HEK293 (cell line): ENCODE measurements at regions not wholly inside any gene's neighbourhood (a gene's known extent, or its start where the extent isn't known, plus 50 kb on each side); places are given as distances from the start of the nearest gene placed in this dataset.

Source experiments
- CTCF ChIA-PET: fragments of 350-600 bp; formaldehyde crosslinking; extraction: SDS; loops from one replicate; lab custom pipeline; 2021; ENCODE audit warnings: antibody characterized with exemption; lab: Yijun Ruan, JAX
- POLR2A ChIA-PET: fragments of 300-600 bp; formaldehyde crosslinking; extraction: SDS; loops from one replicate; lab custom pipeline; 2020; ENCODE audit warnings: antibody characterized with exemption, inconsistent platforms; lab: Yijun Ruan, JAX
- H3K27ac ChIP-seq: fragments of 200-500 bp; sonication (Bioruptor generic); 2 replicates; pipeline ENCODE4 v1.5.1; 2014; ENCODE audit warnings: low read depth, low read length, control low read depth, inconsistent platforms; ENCODE audit errors: extremely low read depth
- H3K36me3 ChIP-seq, 2 experiments: fragments of 200-500 bp in 1 of 2; sonication (Bioruptor generic) in 1 of 2; 1 replicate in 1 of 2; 2 replicates in 1 of 2; pipeline ENCODE4 v1.5.1; 2014 to 2017; ENCODE audit warnings: inconsistent platforms in 2 of 2, low read length in 2 of 2; ENCODE audit not compliant: control insufficient read depth in 2 of 2, insufficient read depth in 1 of 2
- H3K4me1 ChIP-seq: fragments of 200-500 bp; sonication (Bioruptor generic); 2 replicates; pipeline ENCODE4 v1.5.1; 2014; ENCODE audit warnings: mild to moderate bottlenecking, low read length, inconsistent platforms; ENCODE audit not compliant: control insufficient read depth, insufficient read depth
- H3K4me3 ChIP-seq: 2 replicates; pipeline ENCODE4 v1.5.1; 2011; ENCODE audit warnings: low read depth, mild to moderate bottlenecking, control low read depth, low read length, moderate library complexity
- H3K9me3 ChIP-seq: fragments of 200-500 bp; sonication (Bioruptor generic); 2 replicates; pipeline ENCODE4 v1.5.1; 2014; ENCODE audit warnings: low read depth, low read length, inconsistent platforms; ENCODE audit not compliant: control insufficient read depth, insufficient read depth
- KLF16 ChIP-seq: fragments of 450-650 bp; formaldehyde crosslinking; IDR thresholded peaks from 2 replicates; pipeline ENCODE4 v1.5.1; 2017; ENCODE audit warnings: missing biosample characterization, missing genetic modification characterization
- MEIS1 ChIP-seq: sonication (generic); formaldehyde crosslinking; IDR thresholded peaks from 2 replicates; pipeline ENCODE4 v1.8.1; 2022; ENCODE audit warnings: missing genetic modification reagents, mild to moderate bottlenecking, borderline replicate concordance
- SP2 ChIP-seq: fragments of 450-650 bp; formaldehyde crosslinking; IDR thresholded peaks from 2 replicates; pipeline ENCODE4 v1.5.1; 2016; ENCODE audit warnings: missing biosample characterization, missing genetic modification characterization
- SP7 ChIP-seq: fragments of 450-650 bp; formaldehyde crosslinking; IDR thresholded peaks from 2 replicates; pipeline ENCODE4 v1.5.1; 2016; ENCODE audit warnings: missing biosample characterization, missing genetic modification characterization
- ZBTB48 ChIP-seq: fragments of 450-650 bp; formaldehyde crosslinking; IDR thresholded peaks from 2 replicates; pipeline ENCODE4 v1.5.1; 2016; ENCODE audit warnings: missing biosample characterization, missing genetic modification characterization
- ZBTB7A ChIP-seq: fragments of 450-650 bp; formaldehyde crosslinking; IDR thresholded peaks from 2 replicates; pipeline ENCODE4 v1.5.1; 2016; ENCODE audit warnings: low read depth, missing biosample characterization, missing genetic modification characterization
- ZNF132 ChIP-seq: fragments of 450-650 bp; formaldehyde crosslinking; IDR thresholded peaks from 2 replicates; pipeline ENCODE4 v1.5.1; 2017; ENCODE audit warnings: missing biosample characterization, missing genetic modification characterization, borderline replicate concordance
- ZNF169 ChIP-seq: fragments of 450-650 bp; formaldehyde crosslinking; IDR thresholded peaks from 2 replicates; pipeline ENCODE4 v1.5.1; 2016; ENCODE audit warnings: missing biosample characterization, missing genetic modification characterization
- ZNF23 ChIP-seq: fragments of 450-650 bp; formaldehyde crosslinking; IDR thresholded peaks from 2 replicates; pipeline ENCODE4 v1.5.1; 2016; ENCODE audit warnings: missing biosample characterization, missing genetic modification characterization, borderline replicate concordance
- ZNF311 ChIP-seq: fragments of 450-650 bp; formaldehyde crosslinking; IDR thresholded peaks from 2 replicates; pipeline ENCODE4 v1.5.1; 2017; ENCODE audit warnings: missing biosample characterization, missing genetic modification characterization, borderline replicate concordance
- ZNF324 ChIP-seq: fragments of 450-650 bp; formaldehyde crosslinking; IDR thresholded peaks from 2 replicates; pipeline ENCODE4 v1.5.1; 2016; ENCODE audit warnings: missing biosample characterization, missing genetic modification characterization
- ZNF335 ChIP-seq: fragments of 450-650 bp; formaldehyde crosslinking; conservative IDR thresholded peaks from 2 replicates; pipeline ENCODE4 v1.5.1; 2016; ENCODE audit warnings: missing biosample characterization, missing genetic modification characterization
- ZNF529 ChIP-seq: fragments of 450-650 bp; formaldehyde crosslinking; IDR thresholded peaks from 2 replicates; pipeline ENCODE4 v1.5.1; 2017; ENCODE audit warnings: missing genetic modification characterization, missing biosample characterization; ENCODE audit not compliant: insufficient replicate concordance
- ZNF561 ChIP-seq: fragments of 450-650 bp; IDR thresholded peaks from 2 replicates; pipeline ENCODE4 v1.5.1; 2018; ENCODE audit warnings: missing biosample characterization, missing genetic modification characterization, borderline replicate concordance
- ZNF571 ChIP-seq: fragments of 450-650 bp; formaldehyde crosslinking; IDR thresholded peaks from 2 replicates; pipeline ENCODE4 v1.5.0; 2017; ENCODE audit warnings: missing biosample characterization, missing genetic modification characterization
- ZNF785 ChIP-seq: fragments of 450-650 bp; formaldehyde crosslinking; IDR thresholded peaks from 2 replicates; pipeline ENCODE4 v1.5.1; 2016; ENCODE audit warnings: missing biosample characterization, missing genetic modification characterization
- TF ChIP-seq, protein P1 (sequence below): fragments of 450-650 bp; formaldehyde crosslinking; conservative IDR thresholded peaks from 2 replicates; pipeline ENCODE4 v1.5.1; 2016; ENCODE audit warnings: low read depth, missing biosample characterization, missing genetic modification characterization
- TF ChIP-seq, protein P2 (sequence below): fragments of 450-650 bp; formaldehyde crosslinking; IDR thresholded peaks from 2 replicates; pipeline ENCODE4 v1.5.1; 2016; ENCODE audit warnings: missing biosample characterization, missing genetic modification characterization
- TF ChIP-seq, protein P3 (sequence below): fragments of 450-650 bp; formaldehyde crosslinking; IDR thresholded peaks from 2 replicates; pipeline ENCODE4 v1.5.1; 2017; ENCODE audit warnings: missing biosample characterization, missing genetic modification characterization
- TF ChIP-seq, protein P4 (sequence below): fragments of 450-650 bp; formaldehyde crosslinking; IDR thresholded peaks from 2 replicates; pipeline ENCODE4 v1.5.1; 2016; ENCODE audit warnings: missing biosample characterization, missing genetic modification characterization

DNA sequence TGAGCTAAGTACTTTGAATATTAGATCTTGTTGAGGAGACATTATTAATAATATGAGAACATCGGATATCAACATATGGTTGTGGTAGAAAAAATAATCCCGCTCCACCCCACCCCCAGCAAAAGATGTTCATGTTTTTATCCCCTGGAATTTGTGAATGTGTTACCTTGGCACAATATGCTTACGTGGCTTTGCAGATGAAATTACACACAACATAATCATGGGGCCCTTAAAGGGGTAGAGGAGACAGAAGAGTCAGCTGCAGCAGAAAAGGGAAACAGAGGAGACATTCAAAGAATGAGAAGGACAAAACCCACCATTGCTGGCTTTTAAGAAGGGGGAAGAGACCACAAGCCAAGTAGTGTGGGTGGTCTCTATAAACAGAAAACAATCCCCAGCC is 104.1 kb downstream of the SEC16B start (continued):
- TF ChIP-seq, protein P1, sequence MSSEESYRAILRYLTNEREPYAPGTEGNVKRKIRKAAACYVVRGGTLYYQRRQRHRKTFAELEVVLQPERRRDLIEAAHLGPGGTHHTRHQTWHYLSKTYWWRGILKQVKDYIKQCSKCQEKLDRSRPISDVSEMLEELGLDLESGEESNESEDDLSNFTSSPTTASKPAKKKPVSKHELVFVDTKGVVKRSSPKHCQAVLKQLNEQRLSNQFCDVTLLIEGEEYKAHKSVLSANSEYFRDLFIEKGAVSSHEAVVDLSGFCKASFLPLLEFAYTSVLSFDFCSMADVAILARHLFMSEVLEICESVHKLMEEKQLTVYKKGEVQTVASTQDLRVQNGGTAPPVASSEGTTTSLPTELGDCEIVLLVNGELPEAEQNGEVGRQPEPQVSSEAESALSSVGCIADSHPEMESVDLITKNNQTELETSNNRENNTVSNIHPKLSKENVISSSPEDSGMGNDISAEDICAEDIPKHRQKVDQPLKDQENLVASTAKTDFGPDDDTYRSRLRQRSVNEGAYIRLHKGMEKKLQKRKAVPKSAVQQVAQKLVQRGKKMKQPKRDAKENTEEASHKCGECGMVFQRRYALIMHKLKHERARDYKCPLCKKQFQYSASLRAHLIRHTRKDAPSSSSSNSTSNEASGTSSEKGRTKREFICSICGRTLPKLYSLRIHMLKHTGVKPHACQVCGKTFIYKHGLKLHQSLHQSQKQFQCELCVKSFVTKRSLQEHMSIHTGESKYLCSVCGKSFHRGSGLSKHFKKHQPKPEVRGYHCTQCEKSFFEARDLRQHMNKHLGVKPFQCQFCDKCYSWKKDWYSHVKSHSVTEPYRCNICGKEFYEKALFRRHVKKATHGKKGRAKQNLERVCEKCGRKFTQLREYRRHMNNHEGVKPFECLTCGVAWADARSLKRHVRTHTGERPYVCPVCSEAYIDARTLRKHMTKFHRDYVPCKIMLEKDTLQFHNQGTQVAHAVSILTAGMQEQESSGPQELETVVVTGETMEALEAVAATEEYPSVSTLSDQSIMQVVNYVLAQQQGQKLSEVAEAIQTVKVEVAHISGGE = no peak
- TF ChIP-seq KLF16 (tag by site-specific recombination) (no peak), ZNF335 (tag by site-specific recombination) (no peak), SP2 (tag by site-specific recombination) (no peak), MEIS1 (CRISPR knock-in tag) (no peak), ZBTB48 (tag by site-specific recombination) (no peak), ZNF571 (tag by site-specific recombination) (no peak), ZNF529 (no peak), SP7 (no peak)
- TF ChIP-seq, protein P2, sequence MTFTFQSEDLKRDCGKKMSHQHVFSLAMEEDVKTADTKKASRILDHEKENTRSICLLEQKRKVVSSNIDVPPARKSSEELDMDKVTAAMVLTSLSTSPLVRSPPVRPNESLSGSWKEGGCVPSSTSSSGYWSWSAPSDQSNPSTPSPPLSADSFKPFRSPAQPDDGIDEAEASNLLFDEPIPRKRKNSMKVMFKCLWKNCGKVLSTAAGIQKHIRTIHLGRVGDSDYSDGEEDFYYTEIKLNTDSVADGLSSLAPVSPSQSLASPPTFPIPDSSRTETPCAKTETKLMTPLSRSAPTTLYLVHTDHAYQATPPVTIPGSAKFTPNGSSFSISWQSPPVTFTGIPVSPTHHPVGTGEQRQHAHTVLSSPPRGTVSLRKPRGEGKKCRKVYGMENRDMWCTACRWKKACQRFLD = no peak
- TF ChIP-seq, protein P3, sequence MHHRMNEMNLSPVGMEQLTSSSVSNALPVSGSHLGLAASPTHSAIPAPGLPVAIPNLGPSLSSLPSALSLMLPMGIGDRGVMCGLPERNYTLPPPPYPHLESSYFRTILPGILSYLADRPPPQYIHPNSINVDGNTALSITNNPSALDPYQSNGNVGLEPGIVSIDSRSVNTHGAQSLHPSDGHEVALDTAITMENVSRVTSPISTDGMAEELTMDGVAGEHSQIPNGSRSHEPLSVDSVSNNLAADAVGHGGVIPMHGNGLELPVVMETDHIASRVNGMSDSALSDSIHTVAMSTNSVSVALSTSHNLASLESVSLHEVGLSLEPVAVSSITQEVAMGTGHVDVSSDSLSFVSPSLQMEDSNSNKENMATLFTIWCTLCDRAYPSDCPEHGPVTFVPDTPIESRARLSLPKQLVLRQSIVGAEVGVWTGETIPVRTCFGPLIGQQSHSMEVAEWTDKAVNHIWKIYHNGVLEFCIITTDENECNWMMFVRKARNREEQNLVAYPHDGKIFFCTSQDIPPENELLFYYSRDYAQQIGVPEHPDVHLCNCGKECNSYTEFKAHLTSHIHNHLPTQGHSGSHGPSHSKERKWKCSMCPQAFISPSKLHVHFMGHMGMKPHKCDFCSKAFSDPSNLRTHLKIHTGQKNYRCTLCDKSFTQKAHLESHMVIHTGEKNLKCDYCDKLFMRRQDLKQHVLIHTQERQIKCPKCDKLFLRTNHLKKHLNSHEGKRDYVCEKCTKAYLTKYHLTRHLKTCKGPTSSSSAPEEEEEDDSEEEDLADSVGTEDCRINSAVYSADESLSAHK (tag by site-specific recombination) = no peak

DNA sequence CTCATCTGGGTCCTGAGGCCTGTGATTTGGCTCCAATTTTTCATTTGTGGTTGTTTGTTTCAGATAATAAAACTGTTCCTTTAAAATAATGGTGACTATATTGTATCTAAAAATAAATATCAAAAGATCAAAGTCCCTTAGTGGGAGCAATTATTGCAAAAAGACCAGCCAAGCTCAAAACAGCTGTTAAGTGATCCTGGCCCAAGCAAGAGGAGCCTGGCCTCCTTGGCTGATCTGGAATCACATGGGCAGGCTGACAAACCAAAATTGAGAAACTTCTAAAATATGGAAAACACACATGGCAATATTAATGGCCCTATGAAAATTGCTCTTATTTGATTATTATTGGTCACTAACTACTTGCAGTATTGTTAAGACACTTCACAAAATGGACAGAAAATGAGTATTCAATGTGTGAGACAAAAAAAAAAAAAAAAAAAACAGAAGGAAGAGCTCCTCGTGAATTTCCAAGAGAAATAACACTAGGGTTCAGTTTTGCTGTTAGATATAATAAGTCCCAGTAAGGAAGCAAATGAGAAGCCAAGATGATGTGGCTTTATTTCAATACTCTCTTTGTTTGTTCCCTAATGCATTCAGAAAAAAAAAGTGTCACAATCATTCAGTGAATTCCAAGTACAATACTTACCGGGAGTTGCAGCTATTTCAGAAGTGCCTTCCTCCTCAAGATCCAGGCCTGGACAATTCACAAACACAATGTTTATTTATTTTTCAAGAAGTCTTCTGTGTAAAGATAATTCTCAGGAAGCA is 105.1 kb downstream of the SEC16B start:
- no peaks in the 10 kb centered on the region for H3K36me3 ChIP-seq

DNA sequence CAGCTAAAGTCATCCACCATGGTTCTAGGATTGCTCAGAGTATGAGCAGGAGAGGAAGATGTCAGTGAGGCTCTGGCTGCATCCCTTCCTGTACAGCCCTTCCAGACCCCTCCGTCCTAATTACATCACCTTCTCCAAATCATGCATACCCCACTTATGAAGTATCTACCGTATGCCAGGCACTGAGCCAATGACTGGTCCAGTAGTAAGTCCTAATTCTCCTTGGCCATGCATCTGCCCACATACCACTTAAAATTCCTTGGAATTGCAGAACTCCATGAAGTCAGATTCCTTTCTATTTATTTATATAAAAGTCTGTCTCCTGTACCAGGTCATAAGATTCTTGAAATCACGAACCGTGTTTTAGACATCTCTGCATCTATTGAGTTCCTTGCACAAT is 106.1 kb downstream of the SEC16B start:
- Histone ChIP-seq H3K4me3 (no peak overlapping the region), H3K4me1 (no peaks in the 10 kb centered on the region), H3K27ac (no peak overlapping the region), H3K36me3 (no peaks in the 10 kb centered on the region), H3K9me3 (no peaks in the 10 kb centered on the region)
- TF ChIP-seq ZNF785 (tag by site-specific recombination) (no peak), ZBTB7A (no peak), ZNF324 (tag by site-specific recombination) (no peak), ZNF132 (tag by site-specific recombination) (no peak)
- CTCF ChIA-PET = no interaction called here
- POLR2A ChIA-PET = no interaction called here

More for the DNA sequence above, 105.1 kb downstream of the SEC16B start:
- no peak overlapping the region for H3K27ac ChIP-seq
- no peaks in the 10 kb centered on the region for H3K9me3 ChIP-seq
- no peaks in the 10 kb centered on the region for H3K4me1 ChIP-seq
- POLR2A ChIA-PET = no interaction called here
- no peak overlapping the region for H3K4me3 ChIP-seq
- TF ChIP-seq ZNF169 (tag by site-specific recombination) (no peak), ZNF561 (tag by site-specific recombination) (no peak), ZNF23 (tag by site-specific recombination) (no peak), ZNF311 (tag by site-specific recombination) (no peak)
- TF ChIP-seq, protein P4, sequence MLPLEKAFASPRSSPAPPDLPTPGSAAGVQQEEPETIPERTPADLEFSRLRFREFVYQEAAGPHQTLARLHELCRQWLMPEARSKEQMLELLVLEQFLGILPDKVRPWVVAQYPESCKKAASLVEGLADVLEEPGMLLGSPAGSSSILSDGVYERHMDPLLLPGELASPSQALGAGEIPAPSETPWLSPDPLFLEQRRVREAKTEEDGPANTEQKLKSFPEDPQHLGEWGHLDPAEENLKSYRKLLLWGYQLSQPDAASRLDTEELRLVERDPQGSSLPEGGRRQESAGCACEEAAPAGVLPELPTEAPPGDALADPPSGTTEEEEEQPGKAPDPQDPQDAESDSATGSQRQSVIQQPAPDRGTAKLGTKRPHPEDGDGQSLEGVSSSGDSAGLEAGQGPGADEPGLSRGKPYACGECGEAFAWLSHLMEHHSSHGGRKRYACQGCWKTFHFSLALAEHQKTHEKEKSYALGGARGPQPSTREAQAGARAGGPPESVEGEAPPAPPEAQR = no peak
- CTCF ChIA-PET = no interaction called here
